Mesenchymal stem cell (in vitro differentiated cells and primary cell): ENCODE measurements at regions not wholly inside any gene's neighbourhood (a gene's known extent, or its start where the extent isn't known, plus 50 kb on each side); places are given as distances from the start of the nearest gene placed in this dataset.

ENCODE experiments used
- DNase-seq: peaks from one replicate; pipeline ENCODE4 v3.0.0-alpha.2; 2013
- H2AFZ ChIP-seq: one replicate; pipeline ENCODE4 v1.6.1; 2013; ENCODE audit warnings: low read depth, mild to moderate bottlenecking, control low read depth, inconsistent platforms, low read length, moderate library complexity
- H2AK5ac ChIP-seq: 2 replicates; pipeline ENCODE4 v1.6.1; 2013; ENCODE audit warnings: low read length, moderate library complexity, mild to moderate bottlenecking, inconsistent platforms; ENCODE audit not compliant: severe bottlenecking
- H2BK120ac ChIP-seq: one replicate; pipeline ENCODE4 v1.6.1; 2013; ENCODE audit warnings: low read depth, mild to moderate bottlenecking, inconsistent platforms, low read length, moderate library complexity
- H2BK12ac ChIP-seq, 2 experiments: one replicate each; pipeline ENCODE4 v1.6.1; 2013; ENCODE audit warnings: inconsistent platforms in 2 of 2, low read length in 2 of 2, mild to moderate bottlenecking in 2 of 2, moderate library complexity in 2 of 2, control low read depth in 1 of 2
- H2BK15ac ChIP-seq: one replicate; pipeline ENCODE4 v1.6.1; 2013; ENCODE audit warnings: mild to moderate bottlenecking, low read depth, inconsistent platforms; ENCODE audit not compliant: poor library complexity, severe bottlenecking
- H2BK5ac ChIP-seq: 2 replicates; pipeline ENCODE4 v1.6.1; 2013; ENCODE audit warnings: low read depth, mild to moderate bottlenecking, low read length, control low read depth, inconsistent platforms; ENCODE audit not compliant: poor library complexity, severe bottlenecking
- H3K14ac ChIP-seq, 2 experiments: one replicate each; pipeline ENCODE4 v1.6.1; 2013; ENCODE audit warnings: inconsistent platforms in 2 of 2, low read length in 2 of 2, control low read depth in 1 of 2, mild to moderate bottlenecking in 1 of 2, moderate library complexity in 1 of 2
- H3K18ac ChIP-seq, 2 experiments: one replicate each; pipeline ENCODE4 v1.6.1; 2013; ENCODE audit warnings: inconsistent platforms in 2 of 2, low read length in 2 of 2, control low read depth in 1 of 2, low read depth in 1 of 2, mild to moderate bottlenecking in 1 of 2
- H3K23ac ChIP-seq, 2 experiments: one replicate each; pipeline ENCODE4 v1.6.1; 2013; ENCODE audit warnings: inconsistent platforms in 2 of 2, low read length in 2 of 2, mild to moderate bottlenecking in 2 of 2, moderate library complexity in 2 of 2, control low read depth in 1 of 2
- H3K27ac ChIP-seq: 2 replicates; pipeline ENCODE4 v1.5.1; 2013; ENCODE audit warnings: mild to moderate bottlenecking, moderate library complexity, low read length, control low read depth, inconsistent platforms; ENCODE audit not compliant: poor library complexity, severe bottlenecking
- H3K27me3 ChIP-seq, 2 experiments: 2 replicates each; pipeline versions ENCODE4 v1.6.1 to v1.7.0; 2013; ENCODE audit warnings: low read length in 2 of 2, mild to moderate bottlenecking in 2 of 2, moderate library complexity in 2 of 2, control low read depth in 1 of 2, inconsistent platforms in 1 of 2; ENCODE audit not compliant: control insufficient read depth in 1 of 2, insufficient read depth in 1 of 2
- H3K36me3 ChIP-seq, 2 experiments: 2 replicates each; pipeline versions ENCODE4 v1.6.1 to v1.7.0; 2013; ENCODE audit warnings: low read length in 2 of 2, control low read depth in 1 of 2, inconsistent platforms in 1 of 2, low read depth in 1 of 2, mild to moderate bottlenecking in 1 of 2; ENCODE audit not compliant: insufficient read depth in 2 of 2, control insufficient read depth in 1 of 2
- H3K4ac ChIP-seq, 2 experiments: one replicate each; pipeline ENCODE4 v1.6.1; 2013; ENCODE audit warnings: inconsistent platforms in 2 of 2, low read length in 2 of 2, mild to moderate bottlenecking in 2 of 2, moderate library complexity in 2 of 2, control low read depth in 1 of 2, low read depth in 1 of 2
- H3K4me1 ChIP-seq: 2 replicates; pipeline ENCODE4 v1.6.1; 2013; ENCODE audit warnings: low read depth, low read length, control low read depth; ENCODE audit not compliant: control insufficient read depth, insufficient read depth
- H3K4me2 ChIP-seq: 2 replicates; pipeline ENCODE4 v1.6.1; 2013; ENCODE audit warnings: low read length, mild to moderate bottlenecking, inconsistent platforms; ENCODE audit not compliant: poor library complexity, severe bottlenecking
- H3K4me3 ChIP-seq, 2 experiments: 2 replicates each; pipeline versions ENCODE4 v1.5.1 to v1.7.0; 2013; ENCODE audit warnings: low read length in 2 of 2, mild to moderate bottlenecking in 2 of 2, control low read depth in 1 of 2, low read depth in 1 of 2; ENCODE audit not compliant: insufficient read depth in 1 of 2
- H3K79me1 ChIP-seq: replicated peaks from 2 replicates; pipeline ENCODE4 v1.6.1; 2013; ENCODE audit warnings: mild to moderate bottlenecking, control low read depth, low read length, inconsistent platforms; ENCODE audit not compliant: poor library complexity, severe bottlenecking
- H3K9ac ChIP-seq: 2 replicates; pipeline ENCODE4 v1.7.0; 2013; ENCODE audit warnings: mild to moderate bottlenecking, low read length, moderate library complexity
- H3K9me3 ChIP-seq: 2 replicates; pipeline ENCODE4 v1.7.0; 2013; ENCODE audit warnings: mild to moderate bottlenecking, low read length; ENCODE audit not compliant: control insufficient read depth
- H4K8ac ChIP-seq: one replicate; pipeline ENCODE4 v1.6.1; 2013; ENCODE audit warnings: inconsistent platforms, mild to moderate bottlenecking, low read length, moderate library complexity
- H4K91ac ChIP-seq: one replicate; pipeline ENCODE4 v1.6.1; 2013; ENCODE audit warnings: mild to moderate bottlenecking, low read length, inconsistent platforms
- WGBS: methylation state at CpG from one replicate; pipeline ENCODE4 v1.1.7; 2013; ENCODE audit warnings: mixed read lengths; 5-methylcytosine and 5-hydroxymethylcytosine counted together

DNA sequence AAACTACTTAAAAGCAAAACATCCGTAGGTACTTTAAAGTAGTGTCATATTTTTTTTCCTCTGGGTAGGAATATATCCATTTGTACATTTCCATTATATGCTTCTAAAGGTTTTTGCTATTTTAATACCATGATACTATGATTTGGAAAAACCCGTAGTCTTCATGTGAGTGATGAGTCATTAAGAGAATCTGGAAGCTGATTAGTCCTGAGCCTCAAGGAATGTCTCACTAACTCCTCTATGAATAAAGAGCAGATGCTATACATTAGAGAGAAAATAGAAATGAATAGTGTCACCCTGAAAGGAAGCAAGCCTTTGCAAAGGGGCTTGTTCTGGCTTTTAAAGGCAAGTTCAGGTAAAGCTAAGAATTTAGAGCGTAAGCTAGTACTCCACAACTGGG lies 432.1 kb downstream of the CCDC91 start:
- Histone ChIP-seq H3K18ac (no peak overlapping the region), H3K27ac (no peak overlapping the region), H4K8ac (no peak overlapping the region), H3K9ac (no peak overlapping the region), H3K4me1 (no peaks in the 10 kb centered on the region), H3K36me3 (no peaks in the 10 kb centered on the region), H3K4ac (no peak overlapping the region), H2AFZ (no peak overlapping the region), H4K91ac (no peak overlapping the region), H2BK15ac (no peak overlapping the region), H3K23ac (no peak overlapping the region), H3K4me3 (no peak overlapping the region), H3K9me3 (peaks cover 5% of the 10 kb centered on the region), H2BK120ac (no peak overlapping the region), H3K14ac (no peak overlapping the region), H3K4me2 (no peak overlapping the region), H3K27me3 (no peaks in the 10 kb centered on the region), H2BK12ac (no peak overlapping the region), H2BK5ac (no peak overlapping the region), H3K79me1 (no peaks in the 10 kb centered on the region), H2AK5ac (no peak overlapping the region)
- DNase-seq = peak; percentile 38
- 83% methylated on average over 2 of the region's 3 CpGs for WGBS

- H3K79me1 ChIP-seq = no peaks in the 10 kb centered on the region
- H4K91ac ChIP-seq = no peak overlapping the region
- no peak overlapping the region for H2BK120ac ChIP-seq
- no peak overlapping the region for H2AK5ac ChIP-seq
- no peak overlapping the region for H3K4ac ChIP-seq
- no peak overlapping the region for H2BK12ac ChIP-seq
- no peak overlapping the region for H3K18ac ChIP-seq
- no peaks in the 10 kb centered on the region for H3K36me3 ChIP-seq
- no peak overlapping the region for H2BK15ac ChIP-seq
- H3K9ac ChIP-seq = no peak overlapping the region
- no peak overlapping the region for H3K27ac ChIP-seq
- WGBS = 95% methylated on average over 3 of the region's 3 CpGs
- no peaks in the 10 kb centered on the region for H3K4me1 ChIP-seq
- H3K4me2 ChIP-seq = no peak overlapping the region
- no peaks in the 10 kb centered on the region for H3K9me3 ChIP-seq
- H3K4me3 ChIP-seq = no peak overlapping the region
- no peak for DNase-seq
- H4K8ac ChIP-seq = no peak overlapping the region
- H2AFZ ChIP-seq = no peak overlapping the region
- H3K23ac ChIP-seq = no peak overlapping the region
- no peaks in the 10 kb centered on the region for H3K27me3 ChIP-seq
- H2BK5ac ChIP-seq = no peak overlapping the region
- H3K14ac ChIP-seq = no peak overlapping the region
These were observed 436.2 kb downstream of the CCDC91 start for GRCh38 chr12:28626504-28626903.

- Histone ChIP-seq H3K27me3 (no peaks in the 10 kb centered on the region), H4K91ac (no peak overlapping the region), H3K18ac (no peak overlapping the region), H2BK5ac (no peak overlapping the region), H3K9ac (no peak overlapping the region), H3K4me1 (no peaks in the 10 kb centered on the region), H2AFZ (no peak overlapping the region), H3K36me3 (no peaks in the 10 kb centered on the region), H4K8ac (no peak overlapping the region), H3K23ac (no peak overlapping the region), H2BK15ac (no peak overlapping the region), H2AK5ac (no peak overlapping the region), H2BK120ac (no peak overlapping the region), H3K9me3 (no peaks in the 10 kb centered on the region), H3K4ac (no peak overlapping the region), H3K27ac (no peak overlapping the region), H3K4me2 (no peak overlapping the region), H3K79me1 (no peaks in the 10 kb centered on the region), H3K14ac (no peak overlapping the region), H3K4me3 (no peak overlapping the region), H2BK12ac (no peak overlapping the region)
- 93% methylated on average over 7 of the region's 7 CpGs for WGBS
- DNase-seq = no peak
These were observed 439.4 kb downstream of the CCDC91 start for GRCh38 chr12:28629691-28630090.

GRCh38 chr12:28631831-28632230 lies 441.6 kb downstream of the CCDC91 start:
- H3K23ac ChIP-seq = no peak overlapping the region
- H2BK15ac ChIP-seq = no peak overlapping the region
- no peak overlapping the region for H2AFZ ChIP-seq
- H3K9ac ChIP-seq = no peak overlapping the region
- H3K27me3 ChIP-seq = no peaks in the 10 kb centered on the region
- H2BK5ac ChIP-seq = no peak overlapping the region
- no peak overlapping the region for H4K8ac ChIP-seq
- no peak overlapping the region for H3K4ac ChIP-seq
- no peaks in the 10 kb centered on the region for H3K9me3 ChIP-seq
- H4K91ac ChIP-seq = no peak overlapping the region
- H2BK120ac ChIP-seq = no peak overlapping the region
- H2BK12ac ChIP-seq = no peak overlapping the region
- H3K4me2 ChIP-seq = no peak overlapping the region
- no peak overlapping the region for H3K4me3 ChIP-seq
- H3K27ac ChIP-seq = no peak overlapping the region
- no peaks in the 10 kb centered on the region for H3K79me1 ChIP-seq
- no peaks in the 10 kb centered on the region for H3K4me1 ChIP-seq
- DNase-seq = peak; percentile 32
- no peak overlapping the region for H3K18ac ChIP-seq
- WGBS = 90% methylated on average over 5 of the region's 7 CpGs
- no peak overlapping the region for H2AK5ac ChIP-seq
- no peak overlapping the region for H3K14ac ChIP-seq
- no peaks in the 10 kb centered on the region for H3K36me3 ChIP-seq
